OCI-LY7 (cell line): ENCODE measurements at regions not wholly inside any gene's neighbourhood (a gene's known extent, or its start where the extent isn't known, plus 50 kb on each side); places are given as distances from the start of the nearest gene placed in this dataset.

Experiments
- EZH2phosphoT487 ChIP-seq: fragments of 200-600 bp; sonication (generic); IDR thresholded peaks from 2 replicates; pipeline ENCODE4 v1.6.1; 2018; ENCODE audit warnings: low read depth, borderline replicate concordance, mild to moderate bottlenecking, mixed run types, antibody characterized with exemption, low read length, moderate library complexity, mixed read lengths
- TF ChIP-seq, protein P1 (sequence below): fragments of 200-600 bp; sonication (generic); conservative IDR thresholded peaks from 2 replicates; pipeline ENCODE4 v1.5.1; 2014; ENCODE audit warnings: mild to moderate bottlenecking, antibody characterized with exemption, low read length, moderate library complexity, mixed read lengths

DNA sequence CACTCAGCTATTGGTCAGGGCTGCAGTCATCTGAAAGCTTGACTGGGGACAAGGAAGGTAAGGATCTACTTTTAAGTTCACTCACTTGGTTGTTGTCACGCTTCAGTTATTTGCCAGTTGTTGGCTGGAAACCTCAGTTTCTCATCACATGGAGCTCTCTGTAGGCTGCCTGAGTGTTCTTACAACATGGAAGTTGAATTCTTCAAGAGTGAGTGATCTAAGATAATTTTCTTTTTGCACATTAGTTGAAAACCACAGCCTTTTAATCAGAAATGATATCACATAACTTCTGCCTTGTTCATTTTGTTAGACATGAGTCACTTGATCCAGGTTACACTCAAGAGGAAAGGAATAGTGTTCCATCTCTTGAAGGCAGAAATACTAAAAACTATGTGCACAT is 552.7 kb downstream of the RAPGEF2 start:
- TF ChIP-seq, protein P1, sequence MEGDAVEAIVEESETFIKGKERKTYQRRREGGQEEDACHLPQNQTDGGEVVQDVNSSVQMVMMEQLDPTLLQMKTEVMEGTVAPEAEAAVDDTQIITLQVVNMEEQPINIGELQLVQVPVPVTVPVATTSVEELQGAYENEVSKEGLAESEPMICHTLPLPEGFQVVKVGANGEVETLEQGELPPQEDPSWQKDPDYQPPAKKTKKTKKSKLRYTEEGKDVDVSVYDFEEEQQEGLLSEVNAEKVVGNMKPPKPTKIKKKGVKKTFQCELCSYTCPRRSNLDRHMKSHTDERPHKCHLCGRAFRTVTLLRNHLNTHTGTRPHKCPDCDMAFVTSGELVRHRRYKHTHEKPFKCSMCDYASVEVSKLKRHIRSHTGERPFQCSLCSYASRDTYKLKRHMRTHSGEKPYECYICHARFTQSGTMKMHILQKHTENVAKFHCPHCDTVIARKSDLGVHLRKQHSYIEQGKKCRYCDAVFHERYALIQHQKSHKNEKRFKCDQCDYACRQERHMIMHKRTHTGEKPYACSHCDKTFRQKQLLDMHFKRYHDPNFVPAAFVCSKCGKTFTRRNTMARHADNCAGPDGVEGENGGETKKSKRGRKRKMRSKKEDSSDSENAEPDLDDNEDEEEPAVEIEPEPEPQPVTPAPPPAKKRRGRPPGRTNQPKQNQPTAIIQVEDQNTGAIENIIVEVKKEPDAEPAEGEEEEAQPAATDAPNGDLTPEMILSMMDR = no peak
- no peak for TF ChIP-seq EZH2phosphoT487
